ENCODE measurements at regions not wholly inside any gene's neighbourhood (a gene's known extent, or its start where the extent isn't known, plus 50 kb on each side); places are given as distances from the start of the nearest gene placed in this dataset.
"Not testable (repeated sequence)": the region's sequence is repeated elsewhere in the genome, so short reads cannot be mapped to it uniquely, and the experiment has no call there.

- DNase-seq: no peak
These were observed 58.7 kb downstream of the EDN1 start for GRCh38 chr6:12348530-12349511.

DNA sequence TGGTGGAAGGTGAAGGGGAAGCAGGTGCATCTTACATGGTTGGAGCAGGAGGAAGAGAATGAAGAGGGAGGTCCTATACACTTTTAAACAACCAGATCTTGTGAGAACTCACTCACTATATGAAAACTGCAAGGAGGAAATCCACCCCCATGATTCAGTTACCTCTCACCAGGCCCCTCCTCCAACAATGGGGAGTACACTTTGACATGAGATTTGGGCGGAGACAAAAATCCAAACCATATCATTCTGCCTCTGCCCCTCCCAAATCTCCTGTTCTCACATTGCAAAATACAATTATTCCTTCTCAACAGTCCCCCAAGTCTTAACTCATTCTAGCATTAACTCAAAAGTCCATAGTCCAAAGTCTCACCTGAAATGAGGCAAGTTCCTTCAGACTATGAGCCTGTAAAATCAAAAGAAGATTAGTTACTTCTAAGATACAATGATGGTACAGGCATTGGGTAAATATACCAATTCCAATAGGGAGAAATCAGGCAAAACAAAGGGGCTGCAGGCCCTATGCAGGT, 60.5 kb downstream of the EDN1 start:
- DNase-seq: no peak

DNA sequence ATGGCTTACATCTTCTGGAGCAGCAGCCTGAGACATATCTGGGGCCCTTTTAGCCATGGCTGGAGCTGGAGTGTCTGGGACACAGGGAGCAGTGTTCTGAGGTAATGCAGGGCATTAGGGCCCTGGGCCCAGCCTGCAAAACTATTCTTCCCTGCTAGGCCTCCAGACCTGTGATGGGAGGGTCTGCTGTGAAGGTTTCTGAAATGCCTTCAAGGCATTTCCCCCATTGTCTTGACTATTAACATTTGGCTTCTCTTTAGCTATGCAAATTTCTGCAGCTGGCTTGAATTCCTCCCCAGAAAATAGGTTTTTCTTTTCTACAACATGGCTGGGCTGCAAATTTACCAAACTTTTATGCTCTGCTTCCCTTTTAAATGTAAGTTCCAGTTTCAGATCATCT, 61.5 kb downstream of the EDN1 start:
- no peak for DNase-seq

DNA sequence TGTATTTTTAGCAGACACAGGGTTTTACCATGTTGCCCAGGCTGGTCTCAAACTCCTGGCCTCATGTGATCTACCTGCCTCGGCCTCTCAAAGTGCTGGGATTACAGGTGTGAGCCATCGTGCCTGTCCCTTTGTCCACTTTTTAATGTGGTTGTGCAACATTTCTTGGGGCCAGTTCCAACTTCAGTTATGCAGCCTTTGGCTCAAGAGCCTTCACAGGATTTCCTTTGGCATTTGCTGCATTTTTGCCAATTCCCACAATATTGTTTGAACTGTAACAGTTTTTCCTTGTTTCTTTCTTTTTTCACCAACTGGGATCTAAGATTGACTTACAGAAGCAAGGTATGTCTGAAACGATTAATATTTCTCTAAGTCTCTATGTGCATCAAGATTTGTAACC, 63.6 kb downstream of the EDN1 start:
- no peak for DNase-seq

DNA sequence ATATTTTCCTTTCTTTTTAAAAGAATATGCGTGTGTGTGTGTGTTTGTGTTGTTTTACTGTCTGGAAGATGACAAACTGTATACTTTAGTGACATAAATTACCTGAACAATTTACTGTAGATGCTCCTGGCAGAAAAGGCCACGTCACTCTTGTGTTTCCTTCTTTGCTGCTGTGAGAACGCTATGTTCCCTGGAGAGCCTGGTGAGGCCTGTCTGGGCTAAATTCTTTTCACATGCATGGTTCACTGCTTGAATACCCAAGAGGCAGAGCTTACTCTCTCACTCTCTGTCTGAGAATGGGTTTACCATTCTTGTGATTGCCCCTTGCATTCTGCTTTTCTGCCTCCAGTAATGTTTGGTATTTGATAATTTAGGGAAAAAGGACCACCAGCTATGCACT, 64.3 kb downstream of the EDN1 start:
- DNase-seq: no peak

- no peak for DNase-seq
These were observed 65.2 kb downstream of the EDN1 start for GRCh38 chr6:12355354-12355753.

DNA sequence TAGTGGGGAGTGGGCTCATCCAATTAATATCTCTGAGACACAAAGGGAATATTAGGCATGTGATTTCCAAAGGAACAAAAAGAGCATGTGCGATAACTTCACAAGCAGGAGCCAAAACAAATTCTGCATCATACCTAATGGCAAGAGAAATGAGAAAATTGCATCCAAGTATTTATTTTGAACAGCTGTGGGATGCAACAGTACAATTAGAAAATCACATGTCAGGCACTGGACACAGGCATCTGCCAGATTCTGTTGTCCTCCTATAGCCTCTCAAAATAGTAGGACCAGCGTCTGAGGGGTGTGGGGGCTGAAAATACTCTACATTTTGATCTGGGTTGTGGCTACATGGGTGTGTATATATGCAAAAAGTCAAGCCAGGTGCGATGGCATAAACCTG, 66.3 kb downstream of the EDN1 start:
- no peak for DNase-seq

- DNase-seq: no peak
These were observed 67.1 kb downstream of the EDN1 start for GRCh38 chr6:12356983-12357972.

DNA sequence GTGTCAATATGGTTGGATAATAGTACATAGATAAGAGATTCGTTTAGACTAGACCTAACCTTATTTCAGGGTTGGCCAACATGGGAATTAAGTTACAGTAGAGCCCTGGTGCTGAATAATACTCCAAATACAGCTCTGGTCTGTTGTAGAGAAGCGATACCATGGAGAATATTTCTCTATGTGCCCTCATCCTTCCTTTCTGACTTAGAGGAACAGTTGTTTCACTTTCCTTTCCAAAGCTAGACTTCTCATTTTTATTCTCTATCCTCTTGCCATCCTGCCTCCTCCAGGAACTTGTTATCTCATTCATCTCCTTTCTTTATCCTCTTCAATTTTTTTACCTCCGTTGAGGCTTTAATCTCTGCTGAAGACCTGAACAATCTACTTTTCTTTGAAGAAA, 68.9 kb downstream of the EDN1 start:
- DNase-seq: no peak

- no peak for DNase-seq
These were observed 71.0 kb downstream of the EDN1 start for GRCh38 chr6:12361042-12361765.

DNA sequence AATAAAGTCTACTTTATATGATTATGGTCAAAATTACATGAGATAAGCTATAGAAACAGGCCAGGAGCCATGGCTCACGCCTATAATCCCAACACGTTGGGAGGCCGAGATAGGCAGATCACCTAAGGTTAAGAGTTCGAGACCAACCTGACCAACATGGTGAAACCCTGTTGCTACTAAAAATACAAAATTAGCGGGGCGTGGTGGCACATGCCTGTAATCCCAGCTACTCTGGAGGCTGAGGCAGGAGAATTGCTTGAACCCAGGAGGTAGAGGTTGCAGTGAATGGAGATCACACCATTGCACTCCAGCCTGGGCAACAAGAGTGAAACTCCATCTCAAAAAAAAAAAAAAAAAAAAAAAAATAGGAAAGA, 73.1 kb downstream of the EDN1 start:
- DNase-seq: not testable (repeated sequence)

DNA sequence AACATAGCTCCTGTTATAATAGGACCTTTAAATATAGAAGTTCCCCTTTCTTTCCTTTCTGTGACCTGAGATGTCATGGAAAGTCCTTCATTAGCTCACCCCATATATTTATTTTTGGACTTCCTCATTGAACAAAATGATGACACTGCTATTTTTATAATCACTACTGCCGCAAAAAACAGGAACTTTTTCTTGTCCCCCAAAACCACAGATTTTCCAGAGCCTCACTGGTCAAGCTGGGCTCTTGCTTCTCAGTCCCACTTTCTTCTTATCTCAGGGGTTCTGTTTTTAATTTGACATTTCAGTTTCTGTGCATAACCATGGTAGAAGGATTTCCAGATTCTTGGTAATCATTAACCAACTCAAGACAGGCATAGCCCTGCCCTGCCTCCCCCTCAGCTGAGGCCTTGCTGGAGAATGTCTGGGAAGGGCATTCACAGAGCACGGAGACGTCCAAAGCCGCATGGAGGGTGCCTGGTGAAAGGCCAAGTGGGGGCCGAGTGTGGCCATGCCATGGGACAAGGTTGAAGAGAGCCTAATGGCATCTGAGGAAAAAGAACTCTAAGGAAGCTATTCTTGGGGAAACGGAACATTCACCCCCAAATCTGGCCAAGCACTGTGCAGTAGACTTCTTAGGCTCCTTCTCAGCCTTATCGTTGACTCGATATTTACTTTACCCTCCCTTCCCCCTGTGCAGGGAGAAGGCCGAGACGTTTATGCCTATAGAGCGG, 73.7 kb downstream of the EDN1 start:
- DNase-seq: no peak

GRCh38 chr6:12364621-12365020, 74.5 kb downstream of the EDN1 start:
- no peak for DNase-seq

- DNase-seq: no peak
These were observed 76.6 kb downstream of the EDN1 start for GRCh38 chr6:12366731-12367130.

- DNase-seq: no peak
These were observed 77.3 kb downstream of the EDN1 start for GRCh38 chr6:12367412-12367811.

DNA sequence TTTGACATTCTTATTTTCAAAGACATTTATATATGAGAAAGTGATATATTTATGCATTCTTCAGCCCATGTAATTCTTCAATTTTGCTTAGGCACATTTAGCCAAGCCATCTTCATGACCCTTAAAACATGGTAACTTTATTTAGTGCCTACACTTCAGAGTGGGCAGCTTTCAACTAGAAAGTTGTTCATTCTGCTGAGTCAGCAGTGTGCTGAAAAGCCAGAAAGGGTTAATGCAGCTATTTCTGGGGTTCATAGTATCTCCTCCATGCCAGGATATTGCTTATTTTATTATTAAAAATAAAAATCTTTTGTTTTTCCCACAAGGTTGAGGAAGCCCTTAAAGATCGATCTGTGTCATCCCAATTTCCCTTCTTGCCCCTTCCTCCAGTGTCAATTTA, 79.2 kb downstream of the EDN1 start:
- no peak for DNase-seq

- DNase-seq: no peak
These were observed 79.7 kb downstream of the EDN1 start for GRCh38 chr6:12369781-12370262.

DNA sequence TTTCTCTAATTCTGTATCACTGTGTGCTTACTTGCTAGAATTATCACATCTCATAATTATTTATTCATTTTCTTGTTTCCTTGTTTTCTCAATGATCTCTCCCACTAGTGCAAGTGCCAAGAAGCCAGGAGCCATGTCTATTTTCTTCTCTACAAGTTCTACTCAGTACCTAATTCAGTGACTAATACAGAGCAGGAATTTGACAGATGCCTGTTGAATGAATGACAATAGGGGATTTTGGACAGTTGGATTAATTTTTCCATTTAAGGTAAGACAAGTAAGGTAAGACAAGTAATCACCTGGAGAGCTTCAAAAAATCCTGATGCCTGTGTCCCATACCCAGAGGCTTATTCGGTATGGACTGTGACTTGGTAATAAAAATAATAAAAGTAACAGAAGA, 81.0 kb downstream of the EDN1 start:
- no peak for DNase-seq

GRCh38 chr6:12371641-12372146, 81.5 kb downstream of the EDN1 start:
- DNase-seq: no peak

DNA sequence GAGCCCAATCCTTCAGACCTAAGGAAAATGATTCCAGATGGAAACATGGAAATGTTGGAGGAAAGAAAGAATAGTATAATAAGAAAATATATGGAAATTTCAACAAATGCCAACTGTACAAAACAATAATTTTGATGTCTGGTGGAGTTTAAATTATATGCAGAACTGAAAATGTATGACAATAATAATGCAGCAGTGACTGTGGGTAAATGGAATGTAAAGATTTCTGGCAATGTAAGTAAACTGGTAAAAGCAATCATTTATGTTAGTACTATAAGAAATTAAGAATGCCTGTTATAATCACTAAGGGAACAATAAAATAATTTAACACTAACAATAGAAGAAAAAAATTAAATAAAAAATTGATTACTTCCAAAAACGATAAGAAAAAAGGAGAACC, 89.0 kb downstream of the EDN1 start:
- no peak for DNase-seq

GRCh38 chr6:12381587-12381986, 91.4 kb downstream of the EDN1 start:
- DNase-seq: no peak

DNA sequence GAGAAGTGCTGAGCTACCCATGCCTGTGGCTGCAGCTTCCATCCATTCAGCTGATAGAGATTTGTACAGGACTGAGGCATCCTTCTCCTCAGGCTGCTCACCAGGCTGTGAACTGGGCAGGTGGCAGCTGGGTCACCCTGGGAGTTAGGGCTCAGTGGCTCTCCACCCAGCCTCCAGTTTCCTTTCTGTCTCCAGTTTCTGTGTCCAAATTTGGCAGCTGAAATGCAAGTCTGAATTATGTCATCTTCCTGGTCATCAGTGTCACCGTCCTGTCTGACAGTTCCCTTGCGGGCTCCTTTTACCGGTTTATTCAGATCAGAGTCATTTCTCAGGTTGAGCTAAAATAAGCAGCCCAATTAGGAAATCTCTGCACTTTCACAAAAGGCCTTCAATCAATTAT, 93.3 kb downstream of the EDN1 start:
- DNase-seq: no peak
